ENCODE measurements at regions not wholly inside any gene's neighbourhood (a gene's known extent, or its start where the extent isn't known, plus 50 kb on each side); places are given as distances from the start of the nearest gene placed in this dataset.

DNA sequence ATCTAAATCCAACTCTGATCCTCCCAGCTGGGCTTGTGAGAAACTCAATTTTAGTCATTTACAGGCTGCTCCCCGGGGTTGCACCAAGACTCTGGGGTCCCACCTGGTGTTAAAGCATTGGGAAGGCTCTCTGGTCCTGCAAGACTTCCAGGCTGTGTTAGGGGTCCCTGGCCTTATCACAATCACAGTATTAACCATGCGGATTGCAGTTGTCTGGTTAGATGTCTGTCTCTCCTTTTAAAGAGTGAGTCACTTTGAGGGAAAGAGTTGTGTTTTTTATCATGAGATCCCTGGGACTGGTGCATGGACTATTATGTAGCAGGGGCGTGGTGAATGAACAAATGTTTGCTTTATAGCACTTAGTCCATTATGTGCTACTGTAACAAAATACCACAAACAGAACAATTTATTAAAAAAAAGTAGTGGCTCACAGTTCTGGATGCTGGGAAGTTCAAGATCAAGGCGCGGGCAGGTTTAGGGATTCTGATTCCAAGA is 531.4 kb downstream of the FUT8 start:
- Histone ChIP-seq H3K4me3 (no peak overlapping the region), H3K9me3 (no peaks in the 10 kb centered on the region), H3K27me3 (no peaks in the 10 kb centered on the region), H3K4me1 (no peaks in the 10 kb centered on the region), H3K36me3 (no peaks in the 10 kb centered on the region), H3K27ac (no peak overlapping the region)
- no peak for TF ChIP-seq POLR2A (IDR thresholded peaks at IDR 0.05)
- TF ChIP-seq CTCF (IDR thresholded peaks at IDR 0.05), result no peak
- DNase-seq, result no peak

DNA sequence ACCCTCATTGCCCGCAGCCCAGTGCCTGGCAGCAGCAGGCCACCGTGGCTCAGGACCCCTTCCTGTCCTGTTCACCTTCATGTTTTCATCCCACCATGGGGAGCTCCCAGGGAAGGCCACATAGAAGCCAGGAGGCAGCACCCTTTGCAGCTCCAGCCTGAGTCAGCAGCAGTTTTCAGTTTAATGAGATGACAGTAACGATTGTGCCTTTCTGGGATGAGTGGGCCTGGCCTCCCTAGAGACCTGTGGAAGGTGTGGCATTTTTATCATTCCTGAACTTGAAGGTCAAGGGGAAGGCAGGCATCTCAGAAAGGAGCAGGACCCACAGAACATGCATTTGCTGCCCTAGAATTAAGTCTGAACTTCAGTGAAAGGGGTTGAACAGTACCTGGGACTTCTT is 532.8 kb downstream of the FUT8 start:
- Histone ChIP-seq H3K4me3 (no peak overlapping the region), H3K4me1 (no peaks in the 10 kb centered on the region), H3K36me3 (no peaks in the 10 kb centered on the region), H3K27me3 (no peaks in the 10 kb centered on the region), H3K9me3 (no peaks in the 10 kb centered on the region), H3K27ac (no peak overlapping the region)
- DNase-seq, result no peak
- no peak for TF ChIP-seq POLR2A (IDR thresholded peaks at IDR 0.05)
- TF ChIP-seq CTCF (IDR thresholded peaks at IDR 0.05), result no peak

DNA sequence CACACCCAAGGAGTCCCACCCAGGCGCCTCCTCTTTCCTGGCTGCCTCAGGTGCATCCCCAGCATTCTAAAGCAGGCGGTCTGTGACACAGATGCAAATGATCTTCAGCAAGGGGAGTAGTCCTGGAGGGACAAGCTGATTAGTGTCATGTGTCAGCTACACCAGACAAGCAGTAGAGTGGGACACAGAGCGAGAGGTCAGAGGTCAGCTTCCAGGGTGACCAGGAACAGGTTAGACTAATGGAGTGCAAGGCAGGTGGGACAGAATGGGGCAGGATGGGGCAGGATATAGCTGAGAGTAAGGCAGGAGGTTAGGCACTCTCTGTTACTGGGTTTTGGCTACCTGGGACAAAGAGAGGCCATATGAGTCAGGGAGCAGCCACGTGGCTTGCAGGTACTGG is 534.0 kb downstream of the FUT8 start:
- TF ChIP-seq CTCF (IDR thresholded peaks at IDR 0.05) (no peak), POLR2A (IDR thresholded peaks at IDR 0.05) (no peak)
- Histone ChIP-seq H3K36me3 (no peaks in the 10 kb centered on the region), H3K27ac (no peak overlapping the region), H3K27me3 (no peaks in the 10 kb centered on the region), H3K9me3 (no peaks in the 10 kb centered on the region), H3K4me3 (no peak overlapping the region), H3K4me1 (no peaks in the 10 kb centered on the region)
- DNase-seq, result no peak

DNA sequence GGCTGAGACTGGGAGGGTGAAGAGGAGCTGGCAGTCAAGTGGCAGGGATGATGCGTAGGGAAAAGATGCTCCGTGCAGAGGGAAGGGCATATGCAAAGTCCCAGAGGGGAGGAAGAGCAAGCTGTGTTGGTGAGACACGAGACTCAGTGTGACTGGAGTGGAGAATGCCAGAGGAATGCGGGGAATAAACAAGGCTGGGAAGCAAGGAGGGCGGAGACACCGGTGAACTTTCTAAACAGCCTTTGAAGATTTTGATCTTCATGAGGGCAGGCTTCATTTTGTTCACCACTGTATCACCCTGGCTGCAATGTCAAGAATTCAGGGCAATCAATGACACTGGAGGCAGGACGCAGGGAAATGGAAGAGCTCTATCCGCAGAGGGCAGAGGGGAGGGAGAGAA is 535.8 kb downstream of the FUT8 start:
- no peaks in the 10 kb centered on the region for H3K4me1 ChIP-seq
- no peak for DNase-seq
- TF ChIP-seq CTCF (IDR thresholded peaks at IDR 0.05) (no peak), POLR2A (IDR thresholded peaks at IDR 0.05) (no peak)
- H3K4me3 ChIP-seq, result no peak overlapping the region
- no peaks in the 10 kb centered on the region for H3K36me3 ChIP-seq
- no peaks in the 10 kb centered on the region for H3K27me3 ChIP-seq
- no peaks in the 10 kb centered on the region for H3K9me3 ChIP-seq
- H3K27ac ChIP-seq, result no peak overlapping the region

DNA sequence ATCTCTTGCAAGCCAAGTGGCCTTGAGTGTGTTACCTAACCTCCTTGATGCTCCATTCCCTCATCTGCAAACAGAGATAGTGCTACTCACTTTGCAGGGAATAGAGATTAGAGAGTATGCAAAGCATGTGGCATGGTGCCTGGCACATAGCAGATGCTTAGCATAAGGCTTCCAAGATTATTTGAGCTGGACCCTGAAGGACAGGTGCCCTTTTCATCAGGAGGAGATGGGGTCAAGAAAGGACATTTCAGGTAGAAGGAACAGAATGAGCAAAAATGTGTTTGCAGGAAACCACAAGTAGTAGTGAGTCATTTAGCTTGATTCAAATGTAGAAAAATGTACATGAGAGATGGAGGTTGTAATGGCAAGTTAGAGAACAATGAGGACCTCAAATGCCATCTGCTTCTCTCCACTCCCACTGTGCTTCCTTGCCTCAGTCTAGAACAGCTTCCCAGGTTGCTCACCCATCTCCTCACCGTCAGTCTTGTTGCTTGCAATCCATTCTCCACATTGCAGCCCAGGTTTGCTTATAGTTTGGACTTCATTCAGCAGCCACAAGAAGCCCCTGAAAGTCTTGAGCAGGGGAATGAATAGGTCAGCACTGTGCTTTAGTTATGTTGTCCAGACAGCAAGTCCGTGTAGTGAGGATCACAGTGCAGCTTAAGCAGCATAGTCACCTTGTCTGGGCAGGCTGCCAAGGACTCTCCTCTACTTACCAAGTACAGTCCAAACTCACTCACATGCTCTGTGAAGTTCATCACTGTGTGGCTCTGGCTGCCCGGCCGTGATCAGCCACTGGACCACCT is 536.3 kb upstream of the CCDC196 start:
- Histone ChIP-seq H3K27me3 (no peaks in the 10 kb centered on the region), H3K4me3 (no peak overlapping the region), H3K4me1 (no peaks in the 10 kb centered on the region), H3K9me3 (no peaks in the 10 kb centered on the region), H3K36me3 (no peaks in the 10 kb centered on the region), H3K27ac (no peak overlapping the region)
- peak in 1 of 3 donors; percentile 67 for DNase-seq
- TF ChIP-seq POLR2A (IDR thresholded peaks at IDR 0.05) (no peak), CTCF (IDR thresholded peaks at IDR 0.05) (no peak)

Measured in Peyer's patch (tissue), 4 donors.